H1 (cell line): ENCODE measurements at regions not wholly inside any gene's neighbourhood (a gene's known extent, or its start where the extent isn't known, plus 50 kb on each side); places are given as distances from the start of the nearest gene placed in this dataset.

Experiments used
- ATF3 ChIP-seq: IDR thresholded peaks from 2 replicates; pipeline ENCODE4 v1.6.1; 2011; ENCODE audit warnings: low read depth, mild to moderate bottlenecking, low read length; ENCODE audit not compliant: insufficient read depth
- BRCA1 ChIP-seq: IDR thresholded peaks from 2 replicates; pipeline ENCODE4 v1.6.1; 2012; ENCODE audit warnings: low read depth, low read length, improper control_type of control experiment
- CHD7 ChIP-seq: fragments of 300-600 bp; sonication (generic); IDR thresholded peaks from 2 replicates; pipeline ENCODE4 v1.7.1; 2012; ENCODE audit warnings: low read length, moderate library complexity, mild to moderate bottlenecking, inconsistent platforms; ENCODE audit not compliant: insufficient replicate concordance
- SP4 ChIP-seq: IDR thresholded peaks from 2 replicates; pipeline ENCODE4 v1.6.1; 2012; ENCODE audit warnings: low read length, inconsistent platforms
- YY1 ChIP-seq: IDR thresholded peaks from 2 replicates; pipeline ENCODE4 v1.6.1; 2011; ENCODE audit warnings: low read depth, mild to moderate bottlenecking, low read length

GRCh38 chrX:64842492-64842891 is 133.8 kb downstream of the ZC4H2 start (continued):
- TF ChIP-seq CHD7 (no peak), YY1 (no peak), BRCA1 (no peak), ATF3 (no peak), SP4 (no peak)
